GM20000 (cell line): ENCODE measurements at regions not wholly inside any gene's neighbourhood (a gene's known extent, or its start where the extent isn't known, plus 50 kb on each side); places are given as distances from the start of the nearest gene placed in this dataset.

Experiments used
- DNase-seq: peaks from one replicate; pipeline ENCODE4 v3.0.0; 2012; ENCODE audit warnings: low spot score
- CTCF ChIP-seq: IDR thresholded peaks from 2 replicates; pipeline ENCODE4 v1.5.1; 2012; ENCODE audit warnings: mild to moderate bottlenecking, control low read depth; ENCODE audit errors: extremely low read depth, missing control alignments

GRCh38 chr2:37583867-37584266 is 87.6 kb downstream of the CDC42EP3 start:
- DNase-seq, result no peak
- no peak for TF ChIP-seq CTCF

- peak; percentile 26 for DNase-seq
Observed at GRCh38 chr2:37585295-37585908, 86.0 kb downstream of the CDC42EP3 start.

DNA sequence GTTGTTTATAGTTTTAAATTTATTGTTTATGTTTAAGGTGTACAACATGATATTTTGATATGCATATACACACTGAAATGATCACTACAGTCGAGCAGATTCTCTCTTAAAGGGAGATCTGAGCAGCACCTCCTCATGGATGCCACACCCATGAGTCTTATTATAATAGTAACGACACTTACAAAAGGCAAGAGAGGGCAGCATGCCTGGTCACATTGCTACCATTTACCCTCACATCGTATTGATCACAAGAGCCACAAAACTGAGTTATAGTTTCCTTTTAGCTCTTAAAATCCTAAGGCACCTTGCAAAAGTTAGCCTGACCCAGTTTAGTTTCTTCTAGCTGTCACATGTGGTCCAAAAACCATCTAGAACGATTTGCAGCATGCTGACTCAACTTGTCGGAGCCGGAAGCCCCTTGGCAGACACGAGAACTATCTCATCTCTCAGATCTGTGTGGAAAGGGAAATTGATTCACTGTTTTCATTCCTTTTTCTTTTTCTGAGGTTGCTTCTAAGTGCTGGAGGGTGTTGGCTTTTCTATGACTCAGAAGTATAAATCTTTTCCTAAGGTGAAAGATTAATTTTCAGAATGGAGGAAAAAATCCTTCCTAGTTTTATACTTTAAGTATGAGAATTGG is 85.3 kb downstream of the CDC42EP3 start:
- TF ChIP-seq CTCF, result no peak
- peak; percentile 14 for DNase-seq

More at GRCh38 chr2:37585295-37585908, 86.0 kb downstream of the CDC42EP3 start:
- no peak for TF ChIP-seq CTCF

- TF ChIP-seq CTCF, result no peak
- DNase-seq, result no peak
Observed at GRCh38 chr2:37586663-37587317, 84.7 kb downstream of the CDC42EP3 start.

DNA sequence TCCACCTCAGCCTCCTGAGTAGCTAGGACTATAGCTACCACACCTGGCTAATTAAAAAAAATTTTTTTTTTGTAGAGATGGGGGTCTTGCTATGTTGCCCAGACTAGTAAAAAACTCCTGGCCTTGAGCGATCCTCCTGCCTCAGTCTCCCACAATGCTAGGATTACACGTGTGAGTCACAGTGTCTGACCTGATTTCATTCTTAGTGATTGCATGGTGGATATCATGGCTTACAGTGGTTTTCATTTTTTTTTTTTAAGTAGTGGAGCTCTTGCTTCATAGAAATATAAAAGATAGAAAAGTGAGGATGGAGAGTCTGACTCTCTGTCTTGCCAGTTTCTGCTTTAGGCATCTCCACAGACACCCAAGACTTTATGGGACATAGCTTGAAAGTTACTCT is 83.6 kb downstream of the CDC42EP3 start:
- TF ChIP-seq CTCF, result no peak
- no peak for DNase-seq

DNA sequence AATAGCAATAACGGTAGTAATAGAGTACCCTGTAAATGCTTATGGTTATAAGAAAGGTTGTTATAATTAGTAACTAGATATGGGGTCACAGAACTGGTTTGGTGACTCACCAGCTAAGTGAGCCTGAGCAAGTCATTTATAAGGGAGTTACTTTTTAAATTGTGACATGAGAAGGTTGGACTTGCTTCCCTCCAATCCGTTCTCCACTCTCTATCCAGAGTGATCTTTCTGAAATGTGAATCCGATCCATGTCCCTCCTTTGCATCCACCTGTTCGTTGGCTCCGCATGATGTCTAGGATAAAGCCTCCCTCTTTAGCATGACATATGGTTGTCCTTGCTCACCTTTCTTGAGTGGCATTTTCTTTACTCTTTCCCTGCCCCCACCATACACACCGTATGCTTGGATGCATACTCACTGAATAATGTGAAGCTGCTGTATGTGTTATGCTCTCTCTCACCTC is 83.1 kb downstream of the CDC42EP3 start:
- no peak for TF ChIP-seq CTCF
- DNase-seq, result no peak

- TF ChIP-seq CTCF, result no peak
- peak; percentile 13 for DNase-seq
Observed at GRCh38 chr2:37589298-37589697, 82.1 kb downstream of the CDC42EP3 start.
